ENCODE measurements at regions not wholly inside any gene's neighbourhood (a gene's known extent, or its start where the extent isn't known, plus 50 kb on each side); places are given as distances from the start of the nearest gene placed in this dataset.
"Not testable (repeated sequence)": the region's sequence is repeated elsewhere in the genome, so short reads cannot be mapped to it uniquely, and the experiment has no call there.

GRCh38 chr13:63249411-63250187, 1834.0 kb upstream of the PCDH20 start (continued):
- TF ChIP-seq ZNF33A (CRISPR knock-in tag; IDR thresholded peaks at IDR 0.05; ENCODE audit: borderline replicate concordance) (no peak), ZNF580 (CRISPR knock-in tag; IDR thresholded peaks at IDR 0.05; ENCODE audit: borderline replicate concordance, low read depth) (no peak), USF2 (IDR thresholded peaks at IDR 0.05; ENCODE audit: low read depth, low read length) (no peak), USF2 (CRISPR knock-in tag; IDR thresholded peaks at IDR 0.05; ENCODE audit: borderline replicate concordance) (no peak), ZNF337 (CRISPR knock-in tag; IDR thresholded peaks at IDR 0.05; ENCODE audit: borderline replicate concordance, low read depth) (no peak), ZSCAN29 (CRISPR knock-in tag; conservative IDR thresholded peaks at IDR 0.05) (no peak), MIER2 (CRISPR knock-in tag; IDR thresholded peaks at IDR 0.05) (no peak), ZMAT5 (CRISPR knock-in tag; IDR thresholded peaks at IDR 0.05; ENCODE audit: borderline replicate concordance, low read depth) (no peak)

- H2AFZ ChIP-seq (ENCODE audit: low read length); BruUV-seq (replicated peaks); H3K4me1 ChIP-seq (ENCODE audit: insufficient read depth, low read length); H3K27ac ChIP-seq (ENCODE audit: extremely low read length, insufficient read depth, low read length); in situ Hi-C loops (cut with HindIII; ENCODE audit: extremely low pct_ligation_motif_present, low pct_unique_long_range_greater_than_20kb); H3K9ac ChIP-seq (ENCODE audit: insufficient read depth, low read depth, low read length); intact Hi-C loops (cut with micrococcal nuclease; ENCODE audit: unreplicated experiment); H3K27me3 ChIP-seq (ENCODE audit: control insufficient read depth in 1 of 2, insufficient read depth in 2 of 2, low read length in 2 of 2); H3K4me2 ChIP-seq (ENCODE audit: low read depth, low read length); POLR2A ChIA-PET; H3K9me3 ChIP-seq (ENCODE audit: low read length); H4K20me1 ChIP-seq (ENCODE audit: insufficient read depth, low read length); DNase-seq (ENCODE audit: low spot score); CTCF ChIA-PET (ENCODE audit: low intra/inter-chr PET ratio, low total read pairs); H3K4me3 ChIP-seq (replicated peaks in 1 of 3; ENCODE audit: insufficient read depth in 1 of 3, low read depth in 2 of 3, low read length in 3 of 3); FAIRE-seq; H3K79me2 ChIP-seq (ENCODE audit: insufficient read depth, low read length); ATAC-seq; H3K36me3 ChIP-seq (replicated peaks in 1 of 2; ENCODE audit: control insufficient read depth in 1 of 2, insufficient read depth in 2 of 2, low read length in 2 of 2): not testable (repeated sequence)
- WGBS (ENCODE audit: low lambda C conversion rate): 59% methylated on average over 15 of the region's 15 CpGs
These were observed 1821.2 kb upstream of the PCDH20 start for GRCh38 chr13:63236667-63237396.

GRCh38 chr13:63218596-63218995, 1802.9 kb upstream of the PCDH20 start:
- H3K4me2 ChIP-seq (ENCODE audit: low read depth, low read length); H4K20me1 ChIP-seq (ENCODE audit: insufficient read depth, low read length); POLR2A ChIA-PET; CTCF ChIA-PET (ENCODE audit: low intra/inter-chr PET ratio, low total read pairs); ATAC-seq; H3K9me3 ChIP-seq (ENCODE audit: low read length); H3K27ac ChIP-seq (ENCODE audit: extremely low read length, insufficient read depth, low read length); H2AFZ ChIP-seq (ENCODE audit: low read length); H3K79me2 ChIP-seq (ENCODE audit: insufficient read depth, low read length); H3K9ac ChIP-seq (ENCODE audit: insufficient read depth, low read depth, low read length); BruUV-seq (replicated peaks); intact Hi-C loops (cut with micrococcal nuclease; ENCODE audit: unreplicated experiment); H3K4me1 ChIP-seq (ENCODE audit: insufficient read depth, low read length); FAIRE-seq; H3K27me3 ChIP-seq (ENCODE audit: control insufficient read depth in 1 of 2, insufficient read depth in 2 of 2, low read length in 2 of 2); DNase-seq (ENCODE audit: low spot score); H3K4me3 ChIP-seq (replicated peaks in 1 of 3; ENCODE audit: insufficient read depth in 1 of 3, low read depth in 2 of 3, low read length in 3 of 3); H3K36me3 ChIP-seq (replicated peaks in 1 of 2; ENCODE audit: control insufficient read depth in 1 of 2, insufficient read depth in 2 of 2, low read length in 2 of 2); in situ Hi-C loops (cut with HindIII; ENCODE audit: extremely low pct_ligation_motif_present, low pct_unique_long_range_greater_than_20kb): not testable (repeated sequence)
- WGBS (ENCODE audit: low lambda C conversion rate): 9% methylated on average over 3 of the region's 3 CpGs
